ENCODE measurements at regions not wholly inside any gene's neighbourhood (a gene's known extent, or its start where the extent isn't known, plus 50 kb on each side); places are given as distances from the start of the nearest gene placed in this dataset.

DNA sequence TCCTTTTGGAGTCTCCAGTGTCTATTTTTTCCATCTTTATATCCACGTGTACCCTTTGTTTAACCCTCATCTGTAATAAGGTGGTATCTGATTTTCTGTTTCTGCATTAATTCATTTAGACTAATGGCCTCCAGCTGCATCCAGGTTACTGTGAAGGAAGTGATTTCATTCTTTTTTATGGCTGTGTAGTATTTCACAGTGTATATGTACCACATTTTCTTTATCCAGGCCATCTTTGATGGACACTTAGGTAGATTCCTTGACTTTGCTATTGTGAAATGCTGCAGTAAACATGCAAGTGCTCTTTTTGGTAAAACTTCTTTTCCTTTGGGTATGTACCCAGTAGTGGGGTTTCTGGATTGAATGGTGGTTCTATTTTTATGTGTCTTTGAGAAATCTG is 128.0 kb upstream of the MTPN start:
- H3K79me2 ChIP-seq (ENCODE audit: low read depth) = no peaks in the 10 kb centered on the region
- no peaks in the 10 kb centered on the region for H4K20me1 ChIP-seq (ENCODE audit: insufficient read depth)
- no peaks in the 10 kb centered on the region for H3K9me2 ChIP-seq (ENCODE audit: insufficient read depth)
- CTCF ChIA-PET = no interaction called here
- no peak overlapping the region for H3K27ac ChIP-seq
- H3K4me2 ChIP-seq = no peak overlapping the region
- intact Hi-C loops (cut with micrococcal nuclease; ENCODE audit: unreplicated experiment) = no loop called here
- no peaks in the 10 kb centered on the region for H3K27me3 ChIP-seq (ENCODE audit: insufficient read depth, low read depth)
- H3F3A ChIP-seq (ENCODE audit: insufficient read depth, low read depth) = no peaks in the 10 kb centered on the region
- no TSS peak for BruUV-seq (replicated peaks)
- TF ChIP-seq CTCF (conservative IDR thresholded peaks at IDR 0.05) = no peak
- no peak for TF ChIP-seq EZH2 (IDR thresholded peaks at IDR 0.05; ENCODE audit: low read depth)
- POLR2A ChIA-PET (ENCODE audit: unreplicated experiment) = no interaction called here
- no peaks in the 10 kb centered on the region; the same call in 1 of the 2 replicates for H3K9me3 ChIP-seq (ENCODE audit: insufficient read depth, low read depth)
- no peak for DNase-seq
- no peak overlapping the region for H3K4me3 ChIP-seq
- H3K36me3 ChIP-seq (ENCODE audit: low read depth) = no peaks in the 10 kb centered on the region
- no peaks in the 10 kb centered on the region for H3K4me1 ChIP-seq (replicated peaks; ENCODE audit: insufficient read depth)
- no peak overlapping the region for H2AFZ ChIP-seq

DNA sequence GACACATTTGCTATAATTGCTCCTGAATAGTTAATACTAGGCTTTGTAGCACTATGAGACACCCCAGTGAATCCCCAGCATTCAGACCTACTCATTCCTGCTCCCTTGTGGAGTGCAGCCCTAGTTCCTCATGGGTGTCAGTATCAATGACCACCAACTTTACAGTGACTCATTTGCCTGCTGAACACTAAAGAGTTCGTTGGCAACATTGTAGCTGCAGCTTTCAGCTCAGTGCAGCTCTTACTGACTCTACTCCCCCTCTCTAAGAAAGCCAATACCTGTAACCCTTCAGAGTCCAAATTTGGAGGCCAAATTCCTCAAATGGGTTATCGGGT is 127.1 kb upstream of the MTPN start:
- TF ChIP-seq EZH2 (IDR thresholded peaks at IDR 0.05; ENCODE audit: low read depth) (no peak), CTCF (conservative IDR thresholded peaks at IDR 0.05) (no peak)
- CTCF ChIA-PET = no interaction called here

DNA sequence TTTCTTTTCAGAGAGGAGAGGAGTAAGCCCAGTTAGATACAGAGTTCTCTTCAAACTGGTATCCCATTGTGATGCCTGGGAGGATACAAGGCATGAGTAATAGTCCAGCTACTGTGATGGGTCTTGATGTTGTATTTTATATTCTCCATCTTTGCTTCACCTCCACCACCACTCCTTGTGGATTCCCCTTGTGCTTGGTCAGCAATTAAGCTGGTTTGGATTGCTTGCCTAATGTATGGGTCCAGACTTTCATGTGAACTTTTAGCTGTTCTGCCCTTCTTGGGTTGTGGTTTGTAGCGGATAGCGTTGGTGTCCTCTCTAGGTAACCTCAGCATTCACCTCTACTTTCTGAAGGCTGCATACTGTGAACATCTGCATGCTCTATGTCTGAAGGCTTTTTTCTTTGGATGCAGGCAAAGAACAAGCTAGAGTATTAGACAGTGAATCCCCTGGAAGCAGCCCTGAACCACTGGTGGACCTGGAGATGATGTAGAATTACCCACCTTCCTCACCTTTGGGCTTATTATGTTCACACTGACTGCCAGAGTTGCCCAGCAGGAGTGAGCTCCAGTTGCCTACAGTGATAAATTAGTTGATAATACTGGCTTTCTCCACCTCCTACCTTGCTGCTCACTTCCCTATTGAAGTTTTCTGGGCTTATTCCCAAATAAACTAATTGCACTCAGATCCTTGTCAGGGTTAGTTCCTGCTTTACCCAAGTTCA is 126.5 kb upstream of the MTPN start:
- H3K27ac ChIP-seq = no peak overlapping the region
- H3K27me3 ChIP-seq (ENCODE audit: insufficient read depth, low read depth) = no peaks in the 10 kb centered on the region
- H3K9me3 ChIP-seq (ENCODE audit: insufficient read depth, low read depth) = no peaks in the 10 kb centered on the region; the same call in 1 of the 2 replicates
- no peak for DNase-seq
- no peak for TF ChIP-seq EZH2 (IDR thresholded peaks at IDR 0.05; ENCODE audit: low read depth)
- TF ChIP-seq CTCF (conservative IDR thresholded peaks at IDR 0.05) = no peak
- no peaks in the 10 kb centered on the region for H3K4me1 ChIP-seq (replicated peaks; ENCODE audit: insufficient read depth)
- CTCF ChIA-PET = no interaction called here
- H4K20me1 ChIP-seq (ENCODE audit: insufficient read depth) = no peaks in the 10 kb centered on the region
- POLR2A ChIA-PET (ENCODE audit: unreplicated experiment) = no interaction called here
- H3K9me2 ChIP-seq (ENCODE audit: insufficient read depth) = no peaks in the 10 kb centered on the region
- H3K79me2 ChIP-seq (ENCODE audit: low read depth) = no peaks in the 10 kb centered on the region
- H3K36me3 ChIP-seq (ENCODE audit: low read depth) = no peaks in the 10 kb centered on the region
- no peak overlapping the region for H2AFZ ChIP-seq
- intact Hi-C loops (cut with micrococcal nuclease; ENCODE audit: unreplicated experiment) = no loop called here
- H3K4me3 ChIP-seq = no peak overlapping the region
- H3K4me2 ChIP-seq = no peak overlapping the region
- no TSS peak for BruUV-seq (replicated peaks)
- no peaks in the 10 kb centered on the region for H3F3A ChIP-seq (ENCODE audit: insufficient read depth, low read depth)

More for the DNA sequence above, 127.1 kb upstream of the MTPN start:
- intact Hi-C loops (cut with micrococcal nuclease; ENCODE audit: unreplicated experiment) = no loop called here
- Histone ChIP-seq H3K36me3 (ENCODE audit: low read depth) (no peaks in the 10 kb centered on the region), H3K4me3 (no peak overlapping the region), H3K9me3 (ENCODE audit: insufficient read depth, low read depth) (no peaks in the 10 kb centered on the region; the same call in 1 of the 2 replicates), H3K4me1 (replicated peaks; ENCODE audit: insufficient read depth) (no peaks in the 10 kb centered on the region), H3K9me2 (ENCODE audit: insufficient read depth) (no peaks in the 10 kb centered on the region), H4K20me1 (ENCODE audit: insufficient read depth) (no peaks in the 10 kb centered on the region), H3F3A (ENCODE audit: insufficient read depth, low read depth) (no peaks in the 10 kb centered on the region), H3K27ac (no peak overlapping the region), H3K79me2 (ENCODE audit: low read depth) (no peaks in the 10 kb centered on the region), H2AFZ (no peak overlapping the region), H3K4me2 (no peak overlapping the region), H3K27me3 (ENCODE audit: insufficient read depth, low read depth) (no peaks in the 10 kb centered on the region)
- POLR2A ChIA-PET (ENCODE audit: unreplicated experiment) = no interaction called here
- no peak for DNase-seq
- BruUV-seq (replicated peaks) = no TSS peak

Data from PC-9 (cell line).